ENCODE measurements at regions not wholly inside any gene's neighbourhood (a gene's known extent, or its start where the extent isn't known, plus 50 kb on each side); places are given as distances from the start of the nearest gene placed in this dataset.

DNA sequence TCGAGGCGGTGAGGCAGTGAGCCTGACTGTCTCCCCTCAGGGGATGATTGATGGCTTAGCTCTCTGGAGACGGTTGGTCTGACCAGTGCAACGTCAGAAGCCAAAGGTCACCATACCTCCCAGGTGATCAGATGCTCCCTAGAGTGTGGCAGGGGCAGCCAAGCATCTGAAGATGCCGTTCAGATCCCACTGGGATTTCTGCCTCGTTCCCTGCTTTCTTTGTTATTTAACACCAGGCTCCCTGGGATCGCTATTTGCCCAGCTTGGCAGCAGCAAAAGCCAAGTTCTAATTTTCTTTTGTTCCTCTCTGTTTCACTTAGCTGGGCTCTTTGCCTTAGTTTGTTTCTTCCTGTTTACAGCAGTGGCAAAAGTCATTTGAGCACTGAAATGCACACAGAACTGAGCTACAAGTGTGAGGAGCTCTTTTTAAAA lies 53.5 kb upstream of the SVIL start:
- DNase-seq (ENCODE audit: low read depth in 2 of 2), result no peak

DNA sequence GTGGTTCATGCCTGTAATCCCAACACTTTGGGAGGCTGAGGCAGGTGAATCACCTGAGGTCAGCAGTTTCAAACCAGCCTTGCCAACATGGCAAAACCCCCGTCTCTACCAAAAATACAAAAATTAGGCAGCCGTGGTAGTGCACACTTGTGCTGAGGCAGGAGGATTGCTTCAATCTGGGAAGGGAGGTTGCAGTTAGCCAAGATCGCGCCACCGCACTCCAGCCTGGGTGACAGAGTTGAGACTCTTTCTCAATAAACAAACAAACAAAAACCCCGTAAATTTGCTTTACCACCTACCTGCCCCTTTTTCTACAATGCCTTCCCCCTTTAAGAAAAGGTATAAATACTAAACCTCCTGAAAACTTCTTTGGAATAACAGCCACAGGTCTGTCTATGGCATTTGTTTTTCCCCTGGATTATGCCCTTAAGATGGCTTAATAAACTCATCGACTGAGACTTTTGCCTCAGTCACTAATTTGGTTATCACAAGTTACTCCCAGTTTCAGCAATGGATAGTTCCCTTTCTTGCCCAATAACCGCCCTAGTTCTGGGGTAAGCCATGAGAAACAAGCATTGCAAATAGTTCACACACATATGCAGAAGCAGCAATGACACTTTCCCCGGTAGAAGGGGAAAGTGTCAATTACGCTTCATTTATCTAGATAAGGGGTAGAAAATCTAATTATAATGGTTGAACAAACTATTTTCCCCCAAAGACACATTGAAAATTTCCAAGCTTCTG lies 52.8 kb upstream of the SVIL start:
- no peak for DNase-seq (ENCODE audit: low read depth in 2 of 2)

- DNase-seq (ENCODE audit: low read depth in 2 of 2), result no peak
Measured at GRCh38 chr10:29685506-29685905, 50.7 kb upstream of the SVIL start.

All from stimulated activated CD8-positive, alpha-beta memory T cell treated with anti-CD3 and anti-CD28 coated beads, Interleukin-15, amount 100 ng/mL, for 48 hours (primary cell).